VCaP (cell line): ENCODE measurements at regions not wholly inside any gene's neighbourhood (a gene's known extent, or its start where the extent isn't known, plus 50 kb on each side); places are given as distances from the start of the nearest gene placed in this dataset.

Experiments
- H3K27ac ChIP-seq: fragments of 450-650 bp; 2 replicates; pipeline ENCODE4 v1.5.1; 2017
- TF ChIP-seq, protein P1 (sequence below): fragments of 450-650 bp; conservative IDR thresholded peaks from 2 replicates; pipeline ENCODE4 v1.5.1; 2017; ENCODE audit warnings: mild to moderate bottlenecking, moderate library complexity

DNA sequence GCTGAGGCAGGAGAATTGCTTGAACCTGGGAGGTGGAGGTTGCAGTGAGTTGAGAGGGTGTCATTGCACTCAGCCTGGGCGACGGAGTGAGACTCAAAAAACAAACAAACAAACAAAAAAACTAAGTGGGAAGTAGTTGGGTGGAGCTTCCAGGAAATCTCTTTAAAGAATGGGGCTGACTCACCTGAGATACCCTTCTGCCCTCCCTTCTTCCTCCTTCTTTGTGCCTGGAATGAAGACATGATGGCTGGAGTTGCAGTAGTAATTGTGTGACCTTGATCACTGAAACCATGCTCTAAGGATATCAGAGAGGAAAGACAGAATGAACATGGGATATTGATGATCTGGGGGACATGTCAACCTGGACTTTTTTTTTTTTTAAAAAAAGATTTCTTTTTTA is 87.6 kb upstream of the MED13L start:
- H3K27ac ChIP-seq, result no peak overlapping the region
- TF ChIP-seq, protein P1, sequence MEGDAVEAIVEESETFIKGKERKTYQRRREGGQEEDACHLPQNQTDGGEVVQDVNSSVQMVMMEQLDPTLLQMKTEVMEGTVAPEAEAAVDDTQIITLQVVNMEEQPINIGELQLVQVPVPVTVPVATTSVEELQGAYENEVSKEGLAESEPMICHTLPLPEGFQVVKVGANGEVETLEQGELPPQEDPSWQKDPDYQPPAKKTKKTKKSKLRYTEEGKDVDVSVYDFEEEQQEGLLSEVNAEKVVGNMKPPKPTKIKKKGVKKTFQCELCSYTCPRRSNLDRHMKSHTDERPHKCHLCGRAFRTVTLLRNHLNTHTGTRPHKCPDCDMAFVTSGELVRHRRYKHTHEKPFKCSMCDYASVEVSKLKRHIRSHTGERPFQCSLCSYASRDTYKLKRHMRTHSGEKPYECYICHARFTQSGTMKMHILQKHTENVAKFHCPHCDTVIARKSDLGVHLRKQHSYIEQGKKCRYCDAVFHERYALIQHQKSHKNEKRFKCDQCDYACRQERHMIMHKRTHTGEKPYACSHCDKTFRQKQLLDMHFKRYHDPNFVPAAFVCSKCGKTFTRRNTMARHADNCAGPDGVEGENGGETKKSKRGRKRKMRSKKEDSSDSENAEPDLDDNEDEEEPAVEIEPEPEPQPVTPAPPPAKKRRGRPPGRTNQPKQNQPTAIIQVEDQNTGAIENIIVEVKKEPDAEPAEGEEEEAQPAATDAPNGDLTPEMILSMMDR, result no peak

DNA sequence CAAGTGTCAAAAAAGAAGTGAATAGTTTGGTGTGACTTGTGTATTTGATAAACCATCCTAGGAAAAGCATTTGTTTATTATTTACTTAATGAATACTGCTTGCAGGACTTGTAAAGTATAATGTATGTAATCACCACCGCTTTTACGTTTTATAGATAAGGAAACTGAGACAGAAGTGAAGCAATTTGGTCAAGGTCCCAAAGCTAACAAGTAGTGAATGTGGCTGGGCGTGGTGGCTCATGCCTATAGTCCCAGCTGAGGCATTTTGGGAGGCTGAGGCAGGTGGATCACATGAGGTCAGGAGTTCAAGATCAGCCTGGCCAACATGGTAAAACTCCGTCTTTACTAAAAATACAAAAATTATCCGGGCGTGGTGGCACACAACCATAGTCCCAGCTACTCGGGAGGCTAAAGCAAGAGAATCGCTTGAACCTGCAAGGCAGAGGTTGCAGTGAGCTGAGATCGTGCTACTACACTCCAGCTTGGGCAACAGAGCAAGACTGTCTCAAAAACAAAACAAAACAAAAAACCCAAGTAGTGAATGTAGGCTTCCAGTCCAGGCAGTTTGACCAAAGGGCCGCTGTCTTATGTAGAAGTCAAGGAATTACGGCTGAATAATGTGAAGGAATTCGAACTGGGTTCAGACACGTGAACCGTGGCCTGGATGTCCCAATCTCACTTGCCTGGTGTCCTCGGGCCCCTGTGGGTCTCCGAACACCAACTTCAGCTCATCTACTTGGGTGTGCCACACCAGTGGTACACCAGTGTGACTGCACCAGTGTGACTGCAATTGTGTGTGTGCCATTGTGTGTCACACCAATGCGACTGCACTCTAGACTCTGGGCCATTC is 88.3 kb upstream of the MED13L start:
- H3K27ac ChIP-seq, result peak overlapping the region; percentile 79
- TF ChIP-seq, protein P1, result no peak

DNA sequence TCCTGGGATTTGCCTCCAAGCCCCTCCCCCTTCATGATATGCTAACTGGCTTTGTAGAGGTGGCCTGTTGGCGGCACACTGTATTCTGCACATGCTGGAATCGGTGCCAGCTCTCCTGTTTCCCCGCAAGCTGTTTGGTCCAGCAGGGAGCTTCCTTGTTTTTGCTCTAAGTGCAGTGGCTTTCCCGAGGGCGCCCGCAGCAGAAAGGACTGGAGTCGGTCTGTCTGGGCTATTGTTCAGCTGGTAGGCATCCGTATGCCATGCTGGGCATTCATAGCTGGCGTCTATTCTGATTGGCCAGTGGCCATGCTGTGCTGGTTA is 88.9 kb upstream of the MED13L start:
- H3K27ac ChIP-seq, result peak overlapping the region; percentile 79
- TF ChIP-seq, protein P1, result 0 out of 2 replicates have a peak, but pooled peaks have one; percentile 18

DNA sequence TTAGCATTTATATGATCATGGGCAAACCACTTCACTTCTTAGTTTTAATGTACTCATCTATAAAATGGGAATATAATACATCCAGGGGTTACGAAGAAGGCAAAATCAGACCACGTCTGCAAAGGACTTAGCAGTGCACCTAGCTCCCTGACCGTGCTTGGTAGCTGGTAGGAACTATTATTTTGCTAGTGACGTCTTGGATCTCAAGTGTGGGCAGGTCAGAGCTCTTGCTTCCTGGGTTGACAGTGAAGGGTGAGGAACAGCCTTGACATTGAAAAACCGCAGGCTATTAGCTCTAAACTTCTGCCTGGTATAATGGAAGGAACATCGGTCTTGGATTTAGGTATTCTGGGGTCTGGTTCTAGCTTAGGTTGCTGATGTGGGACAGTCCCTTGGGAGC is 89.3 kb upstream of the MED13L start:
- TF ChIP-seq, protein P1, result no peak
- H3K27ac ChIP-seq, result peak overlapping the region; percentile 79

DNA sequence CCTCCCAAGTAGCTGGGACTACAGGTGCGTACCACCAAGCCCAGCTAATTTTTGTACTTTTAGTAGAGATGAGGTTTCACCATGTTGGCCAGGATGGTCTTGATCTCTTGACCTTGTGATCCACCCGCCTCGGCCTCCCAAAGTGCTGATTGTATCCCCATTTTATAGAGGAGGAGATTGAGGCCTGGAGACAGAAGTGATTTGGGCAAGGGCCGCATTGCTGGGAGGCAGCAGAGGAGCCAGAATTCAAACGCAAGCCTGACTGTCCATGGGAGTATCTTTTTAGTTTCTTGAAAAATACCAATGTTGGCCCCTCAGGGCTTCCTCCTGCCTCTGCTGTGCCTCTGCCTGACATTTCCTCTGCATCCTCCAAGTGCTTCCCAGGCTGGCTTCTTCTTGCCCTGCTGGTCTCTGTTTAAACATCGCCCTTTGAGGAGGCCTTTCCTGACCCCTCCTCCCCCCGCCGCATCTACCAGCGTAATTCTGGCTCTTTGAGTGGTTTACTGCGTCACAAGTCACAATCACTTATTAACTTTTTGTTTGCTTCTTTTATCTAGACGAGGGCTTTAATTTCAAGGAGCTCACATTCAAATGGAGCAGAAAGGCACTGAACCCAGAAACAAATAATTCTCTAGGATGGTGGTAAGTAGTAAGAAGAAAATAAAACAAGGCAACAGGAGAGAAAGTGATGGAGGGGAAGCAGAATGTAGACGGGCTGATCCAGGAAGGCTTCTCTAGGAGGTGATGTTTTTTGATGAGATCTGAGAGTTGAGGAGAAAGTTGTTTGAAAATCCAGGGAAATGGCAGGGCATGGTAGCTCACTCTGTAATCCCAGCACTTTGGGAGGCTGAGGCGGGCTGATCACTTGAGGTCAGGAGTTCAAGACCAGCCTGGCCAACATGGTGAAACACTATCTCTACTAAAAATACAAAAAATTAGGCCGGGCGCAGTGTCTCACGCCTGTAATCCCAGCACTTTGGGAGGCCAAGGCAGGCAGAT is 91.0 kb upstream of the MED13L start:
- H3K27ac ChIP-seq, result peak overlapping the region; percentile 79
- TF ChIP-seq, protein P1, result no peak

DNA sequence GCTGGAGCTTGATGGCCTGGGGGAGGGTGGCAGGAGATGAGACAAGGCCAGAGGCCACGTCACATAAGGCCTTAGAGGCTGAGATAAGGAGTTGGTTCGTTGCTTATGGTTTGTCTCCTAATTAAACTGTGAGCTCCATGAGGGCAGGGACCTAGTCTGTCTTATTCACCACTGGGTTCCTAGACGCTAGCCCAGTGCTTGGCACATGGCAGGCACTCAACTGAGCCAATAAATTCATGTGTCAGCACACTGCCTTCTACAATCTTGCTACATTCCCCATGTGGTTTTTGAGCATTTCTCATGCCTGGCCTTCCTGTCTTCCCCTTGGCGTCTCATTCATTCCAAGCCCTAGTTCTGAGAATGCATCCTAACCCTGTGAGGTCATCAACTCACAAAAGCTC is 92.5 kb upstream of the MED13L start:
- no peak overlapping the region; the same call in 1 of the 2 replicates for H3K27ac ChIP-seq
- TF ChIP-seq, protein P1, result no peak
